HG02870 (cell line): ENCODE measurements at regions not wholly inside any gene's neighbourhood (a gene's known extent, or its start where the extent isn't known, plus 50 kb on each side); places are given as distances from the start of the nearest gene placed in this dataset.

ENCODE experiments used
- ATAC-seq: cut with Tn5 transposase; IDR thresholded peaks from one replicate; pipeline ENCODE4 v1.9.1; 2021; ENCODE audit warnings: mild to moderate bottlenecking, moderate library complexity; ENCODE audit not compliant: unreplicated experiment

DNA sequence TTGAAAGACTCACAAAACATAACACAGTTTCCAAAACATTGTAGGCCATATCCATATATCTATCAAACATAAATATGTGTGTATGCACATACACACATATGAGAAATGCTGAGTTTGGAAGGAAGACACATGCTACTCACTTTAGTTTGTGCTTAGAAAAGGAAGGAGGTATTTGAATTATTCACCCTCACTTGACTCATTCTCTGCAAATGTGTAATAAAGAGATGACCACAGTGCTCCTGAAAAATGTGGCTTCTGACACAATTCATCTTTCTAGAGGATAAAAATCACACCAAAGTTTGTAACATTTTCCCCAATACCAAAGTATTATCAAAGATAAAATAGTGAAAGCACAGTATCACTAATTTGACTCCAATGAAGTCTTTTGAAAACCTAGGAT, 950.1 kb downstream of the FAT4 start:
- ATAC-seq, result no peak

DNA sequence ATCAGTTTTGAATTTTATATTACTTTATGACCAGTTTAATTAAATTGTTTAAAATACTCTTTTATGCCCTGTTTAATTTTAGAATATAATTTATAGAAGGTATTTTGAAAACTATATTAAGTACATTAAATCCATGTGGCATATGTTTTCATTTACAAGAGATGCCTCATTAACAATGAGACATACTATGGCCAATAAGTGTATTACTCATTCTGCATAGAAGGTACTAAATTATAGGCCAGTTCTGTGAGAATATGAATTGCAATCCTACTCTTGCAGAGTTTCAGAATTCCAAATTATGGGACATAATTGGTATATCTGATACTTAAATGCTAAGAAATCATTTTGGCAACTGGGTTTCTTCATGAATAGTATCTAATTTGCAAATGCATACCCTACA, 951.1 kb downstream of the FAT4 start:
- no peak for ATAC-seq

DNA sequence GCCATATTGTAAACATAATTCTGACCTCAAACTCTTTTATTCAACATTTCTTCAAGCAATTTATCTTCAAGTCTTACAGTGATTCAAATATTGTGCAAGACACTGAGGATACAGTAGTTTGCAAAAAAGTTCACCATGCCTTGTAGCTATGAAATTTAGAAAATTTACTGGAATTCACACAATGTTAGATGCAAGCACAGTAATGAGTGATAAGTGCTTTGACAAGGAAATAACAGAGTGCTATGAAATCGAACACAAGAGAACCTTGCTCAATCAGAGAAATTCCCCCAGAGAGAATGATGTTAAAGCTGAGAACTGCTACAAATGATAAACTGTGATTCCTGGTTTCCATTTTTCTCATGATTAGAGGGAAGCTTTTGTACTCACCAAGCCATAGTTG, 952.9 kb downstream of the FAT4 start:
- no peak for ATAC-seq

DNA sequence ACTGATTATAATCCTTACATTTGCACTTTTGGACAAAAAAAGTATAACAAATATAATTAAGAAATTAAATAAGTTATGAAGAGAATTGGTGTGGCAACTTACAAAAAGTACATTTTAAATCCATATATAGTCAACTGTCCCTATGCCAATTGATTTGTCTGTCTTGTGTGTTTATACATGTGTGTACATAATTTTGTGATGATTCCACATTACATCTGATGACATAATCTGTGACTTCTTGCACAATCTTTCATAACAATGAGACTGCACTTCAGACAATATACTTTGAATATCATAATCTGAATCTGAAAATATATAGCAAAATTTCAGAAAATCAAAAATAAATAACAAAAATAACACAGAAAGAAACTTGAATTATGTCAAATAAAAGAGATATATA, 953.4 kb downstream of the FAT4 start:
- no peak for ATAC-seq

DNA sequence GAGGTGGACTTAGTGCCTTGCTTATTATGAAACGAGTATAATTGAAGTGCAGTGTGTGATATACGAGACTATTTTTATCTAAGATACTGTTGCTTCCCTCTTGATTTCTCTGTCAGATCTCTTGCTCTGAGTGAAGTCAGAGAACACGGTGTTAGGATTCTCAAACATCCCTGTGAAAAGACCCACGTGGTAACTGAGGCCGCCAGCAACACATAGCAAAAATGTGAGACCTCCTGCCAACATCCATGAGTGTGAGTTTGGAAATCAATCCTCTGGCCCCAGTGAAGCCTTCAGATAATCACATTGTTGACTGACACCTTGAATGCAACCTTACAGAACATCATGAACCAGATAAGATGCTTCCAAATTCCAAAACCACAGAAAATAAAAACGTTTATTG, 954.4 kb downstream of the FAT4 start:
- no peak for ATAC-seq

DNA sequence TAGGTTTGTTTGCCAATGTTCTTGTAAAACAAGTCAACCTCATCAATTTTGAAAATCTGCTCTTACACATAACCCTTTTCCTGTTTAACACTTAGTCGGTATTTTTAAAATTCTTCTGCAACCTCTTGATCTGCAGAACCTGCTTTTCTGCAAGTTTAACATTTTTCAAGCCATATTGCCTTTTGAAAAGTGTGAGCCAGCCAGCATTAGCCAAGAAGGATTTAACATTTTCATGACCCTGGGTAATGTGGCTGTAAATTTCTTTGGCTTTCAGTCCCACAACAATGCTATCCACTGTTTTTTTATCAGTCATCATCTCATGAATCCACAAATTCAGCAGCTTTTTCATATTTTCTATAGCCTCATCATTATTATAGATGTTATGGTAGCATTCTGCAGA, 956.5 kb downstream of the FAT4 start:
- ATAC-seq, result no peak

DNA sequence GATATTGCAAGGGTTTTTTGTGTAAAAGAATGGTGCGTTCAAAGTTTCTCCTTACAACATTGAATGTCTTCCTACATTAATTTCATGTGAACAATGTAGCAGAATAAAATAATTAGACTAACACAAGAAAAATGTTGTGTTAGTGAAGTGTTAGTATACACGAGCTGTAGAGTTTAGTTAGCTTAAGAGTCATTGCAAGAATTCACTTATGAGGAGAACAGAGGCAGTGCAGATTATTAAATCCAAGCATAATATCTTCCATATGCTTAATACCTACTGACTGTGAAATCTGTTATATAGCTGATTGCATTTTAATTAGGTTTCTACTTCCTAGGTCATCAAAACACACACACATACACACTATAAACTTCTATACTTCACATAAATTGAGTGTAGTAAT, 959.0 kb downstream of the FAT4 start:
- no peak for ATAC-seq

DNA sequence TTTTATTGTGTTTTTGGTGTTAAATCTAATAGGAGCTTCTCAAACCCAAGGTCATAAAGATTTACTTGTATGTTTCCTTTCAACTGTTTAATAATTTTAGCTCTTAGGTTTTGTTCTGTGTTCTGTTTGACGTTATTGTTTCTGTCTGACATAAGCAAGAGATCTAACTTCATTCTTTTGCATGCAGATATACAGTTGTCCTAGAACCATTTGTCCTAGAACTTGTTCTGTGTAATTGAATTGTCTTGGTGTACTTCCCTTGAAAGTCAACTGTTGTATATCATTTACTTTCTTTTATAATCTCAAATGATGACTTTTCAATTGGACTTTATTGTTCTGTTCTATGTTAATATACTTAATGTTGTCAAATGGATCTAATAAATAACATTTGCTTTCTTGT, 977.1 kb downstream of the FAT4 start:
- no peak for ATAC-seq

DNA sequence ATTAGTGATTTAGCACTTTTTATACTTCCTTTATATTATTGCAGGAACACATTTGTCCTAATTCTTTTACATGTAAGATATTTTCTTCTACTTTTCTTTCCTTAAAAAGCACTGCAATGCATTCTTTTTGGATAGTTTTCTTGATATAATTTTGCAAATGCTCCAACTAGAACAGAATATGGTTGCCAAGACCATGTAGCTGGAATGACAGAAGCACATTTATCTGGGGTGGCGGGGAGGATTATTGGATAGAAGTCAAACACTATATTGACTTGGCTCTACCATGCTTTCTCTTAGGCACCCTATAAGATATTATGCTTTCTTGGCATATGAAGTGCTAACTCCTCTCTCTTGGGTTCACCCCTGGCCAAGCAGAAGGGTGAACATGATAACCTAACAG, 983.5 kb downstream of the FAT4 start:
- ATAC-seq, result no peak

DNA sequence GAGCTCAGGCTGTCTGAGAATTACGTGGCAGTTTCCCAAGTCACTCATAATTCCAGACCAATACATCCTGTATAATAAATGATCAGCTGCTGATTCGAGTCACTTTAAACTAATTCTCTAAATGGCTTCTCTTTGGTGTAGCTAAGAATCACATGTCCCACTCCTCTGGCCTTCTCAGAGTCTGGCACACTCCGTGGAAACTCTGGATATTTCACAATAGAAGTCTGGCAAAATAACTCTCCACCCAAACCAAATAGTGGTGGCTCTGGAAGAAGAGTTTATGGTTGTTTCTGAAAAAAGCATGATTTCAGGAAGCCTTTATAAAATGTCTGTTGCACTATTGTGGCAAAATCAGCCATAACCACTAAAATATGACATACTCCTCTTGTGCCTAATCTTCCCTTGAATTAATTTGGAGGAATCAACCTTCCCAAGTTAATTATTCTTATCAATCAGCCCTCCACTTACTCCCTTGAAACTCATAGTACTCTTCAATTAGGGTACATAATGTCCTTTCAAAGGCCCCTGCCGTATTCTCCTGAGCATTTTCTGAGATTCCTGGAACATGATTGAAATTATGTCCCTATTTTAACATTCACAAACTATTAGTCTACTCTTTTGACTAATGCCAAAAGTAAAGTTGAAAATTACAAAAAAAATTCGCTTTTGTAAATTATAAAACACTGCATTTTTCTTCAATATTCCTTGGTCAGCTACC, 991.6 kb downstream of the FAT4 start:
- ATAC-seq, result no peak

DNA sequence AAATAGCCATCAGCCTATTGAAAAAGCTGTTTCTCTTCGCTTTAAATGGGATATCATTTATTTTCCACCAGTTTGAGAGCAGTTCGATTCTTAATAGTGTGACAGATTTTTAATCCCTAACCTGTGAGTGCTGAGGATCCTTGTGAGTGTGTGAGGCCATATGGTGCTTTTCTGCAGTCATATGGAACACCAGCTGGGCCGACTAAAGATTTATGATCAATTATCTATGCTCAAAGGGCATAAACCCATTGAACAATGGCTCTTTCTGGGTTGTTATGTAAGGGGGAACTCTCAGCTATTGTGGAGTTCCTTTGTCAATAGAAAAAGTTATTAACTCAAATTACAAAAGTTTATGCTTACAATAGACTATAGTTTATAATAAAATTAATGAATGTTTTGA, 1003.6 kb downstream of the FAT4 start:
- ATAC-seq, result no peak

DNA sequence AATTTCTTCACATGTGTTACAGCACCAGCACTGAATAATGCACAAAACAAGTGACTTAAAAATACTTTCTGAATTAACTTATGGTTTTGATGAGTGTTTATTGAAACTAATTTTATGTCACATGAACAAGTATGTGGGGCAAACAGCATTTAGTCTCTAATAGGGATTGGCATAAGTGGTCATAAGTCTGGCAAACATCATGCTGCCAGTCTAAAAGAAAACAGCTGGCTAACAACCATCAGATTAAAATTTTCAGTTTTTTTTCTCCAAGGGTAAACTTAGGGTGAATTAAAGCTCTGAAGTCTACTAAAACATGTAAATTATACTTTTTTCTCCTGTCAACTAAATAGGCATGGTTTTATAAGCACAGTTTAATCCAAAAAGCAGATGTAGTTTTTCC, 1014.2 kb downstream of the FAT4 start:
- no peak for ATAC-seq

DNA sequence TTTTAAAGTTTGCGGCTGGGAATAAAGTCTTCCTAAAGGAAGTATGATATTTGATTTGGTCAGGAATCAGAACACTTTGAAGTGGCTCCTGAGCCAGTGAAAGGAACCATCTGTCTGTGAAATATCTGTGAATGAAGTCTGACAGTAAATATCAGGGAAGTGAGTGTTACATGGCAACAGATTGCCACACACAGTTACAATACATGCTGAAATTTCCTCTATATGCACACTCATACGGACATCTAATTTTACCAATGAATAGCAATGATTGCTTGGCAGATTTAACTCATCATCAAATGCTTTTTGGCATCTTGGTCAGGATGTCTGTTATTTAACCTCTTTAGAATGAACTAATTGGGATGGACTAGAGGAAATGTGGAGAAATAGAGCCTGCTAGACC, 1023.8 kb downstream of the FAT4 start:
- ATAC-seq, result no peak

DNA sequence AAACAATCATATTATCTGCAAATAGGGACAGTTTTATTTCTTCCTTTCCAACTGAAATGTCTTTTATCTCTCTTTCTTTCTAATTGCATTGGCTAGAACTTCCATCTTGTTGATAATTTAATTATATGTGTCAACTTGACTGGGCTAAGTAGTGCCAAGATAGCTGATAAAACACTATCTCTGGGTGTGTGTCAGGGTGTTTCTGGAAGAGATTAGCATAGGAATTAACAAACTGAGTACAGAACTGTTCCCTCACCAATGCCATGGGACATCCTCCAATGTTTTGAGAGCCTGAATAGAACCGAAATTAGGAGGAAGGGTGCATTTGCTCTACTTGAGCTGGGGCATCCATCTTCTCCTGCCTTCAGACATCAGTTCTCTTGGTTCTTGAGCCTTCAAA, 1027.2 kb downstream of the FAT4 start:
- ATAC-seq, result no peak

DNA sequence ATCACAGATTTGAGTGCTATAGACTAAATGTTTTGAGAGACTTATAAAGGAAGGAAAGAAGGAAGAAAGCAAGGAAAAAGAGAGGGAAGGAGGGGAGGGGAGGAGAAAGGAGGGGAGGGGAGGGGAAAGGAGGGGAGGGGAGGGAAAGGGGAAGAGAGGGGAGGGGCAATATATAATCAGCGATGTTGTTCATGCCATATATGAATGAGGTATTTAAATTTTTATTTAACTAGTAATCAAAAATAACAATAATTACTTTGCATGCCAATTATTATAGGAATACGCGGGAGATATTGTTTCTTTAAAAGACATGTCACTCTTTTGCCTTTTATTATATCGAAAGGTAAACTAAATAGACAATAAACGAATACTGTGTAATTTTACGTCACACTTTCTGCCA, 1029.7 kb downstream of the FAT4 start:
- no peak for ATAC-seq

DNA sequence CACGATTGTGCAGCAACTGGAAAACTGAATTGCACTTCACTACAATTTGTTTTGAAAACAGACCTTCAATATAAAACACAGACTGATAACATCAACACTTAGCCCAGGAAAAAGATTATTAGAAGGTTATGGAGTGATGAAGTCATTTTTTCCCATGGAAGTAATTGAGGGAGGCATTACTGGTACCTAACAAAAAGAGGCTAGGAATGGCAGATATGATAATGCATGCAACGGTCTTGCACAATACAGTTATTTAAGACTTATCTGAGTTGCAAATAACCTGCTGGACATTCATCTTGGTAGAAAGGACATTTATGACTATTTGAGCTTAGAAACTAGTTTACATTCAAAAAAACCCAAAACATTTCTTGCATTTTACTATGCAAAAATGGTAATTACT, 1031.9 kb downstream of the FAT4 start:
- no peak for ATAC-seq

DNA sequence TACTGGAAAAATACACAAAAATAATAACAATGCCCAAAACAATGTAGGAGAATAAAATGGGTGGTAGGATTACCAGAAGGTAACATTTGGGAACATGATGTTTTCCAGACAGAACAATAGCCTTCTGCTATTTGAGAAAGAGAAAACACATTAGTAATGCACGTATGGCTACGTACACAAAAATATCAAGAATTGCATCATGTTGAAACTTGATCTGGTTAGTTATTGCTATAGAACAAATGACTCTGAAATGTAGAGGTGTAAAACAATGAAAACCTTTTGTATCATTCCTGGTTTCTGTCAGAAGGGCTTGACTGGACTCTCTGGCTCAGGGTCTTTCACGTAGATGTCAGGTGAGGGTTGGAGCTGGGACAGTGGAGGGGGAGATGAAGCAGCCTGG, 1040.0 kb downstream of the FAT4 start:
- ATAC-seq, result no peak

DNA sequence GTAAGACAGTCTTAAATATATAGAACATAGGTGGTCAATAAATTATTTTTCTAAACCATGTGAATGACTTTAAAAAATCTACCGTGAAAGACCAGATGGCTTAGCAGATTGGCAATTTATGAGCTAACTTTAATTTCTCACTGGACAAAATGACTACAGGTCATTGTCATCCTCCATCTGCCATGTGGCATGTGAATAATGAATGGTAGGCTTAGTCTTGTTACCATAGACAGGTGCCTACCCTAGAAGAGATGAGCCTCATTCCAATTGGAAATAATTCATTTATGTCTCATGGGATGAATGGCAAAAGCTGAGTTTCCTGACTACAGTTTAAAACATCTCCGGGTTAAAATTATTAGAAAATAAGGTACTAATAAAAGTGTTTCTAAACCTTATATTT, 1043.3 kb downstream of the FAT4 start:
- no peak for ATAC-seq

DNA sequence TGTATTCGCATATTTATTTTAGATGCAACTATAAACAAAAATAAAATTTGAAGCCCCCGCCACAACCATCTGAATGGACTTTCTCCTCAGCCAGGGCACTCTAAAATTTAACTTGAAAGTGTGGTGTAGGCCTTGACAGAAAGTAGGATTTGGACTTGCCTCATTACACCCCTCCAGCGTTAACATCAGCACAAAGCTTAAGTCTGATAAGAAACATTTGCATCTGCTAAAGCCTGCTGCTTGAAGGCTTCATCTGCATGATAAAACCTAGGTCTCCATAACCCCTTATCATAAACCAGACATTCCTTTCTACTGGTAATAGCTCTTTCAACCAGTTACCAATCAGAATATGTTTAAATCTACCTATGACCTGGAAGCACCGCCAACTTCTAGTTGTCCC, 1046.5 kb downstream of the FAT4 start:
- ATAC-seq, result no peak

DNA sequence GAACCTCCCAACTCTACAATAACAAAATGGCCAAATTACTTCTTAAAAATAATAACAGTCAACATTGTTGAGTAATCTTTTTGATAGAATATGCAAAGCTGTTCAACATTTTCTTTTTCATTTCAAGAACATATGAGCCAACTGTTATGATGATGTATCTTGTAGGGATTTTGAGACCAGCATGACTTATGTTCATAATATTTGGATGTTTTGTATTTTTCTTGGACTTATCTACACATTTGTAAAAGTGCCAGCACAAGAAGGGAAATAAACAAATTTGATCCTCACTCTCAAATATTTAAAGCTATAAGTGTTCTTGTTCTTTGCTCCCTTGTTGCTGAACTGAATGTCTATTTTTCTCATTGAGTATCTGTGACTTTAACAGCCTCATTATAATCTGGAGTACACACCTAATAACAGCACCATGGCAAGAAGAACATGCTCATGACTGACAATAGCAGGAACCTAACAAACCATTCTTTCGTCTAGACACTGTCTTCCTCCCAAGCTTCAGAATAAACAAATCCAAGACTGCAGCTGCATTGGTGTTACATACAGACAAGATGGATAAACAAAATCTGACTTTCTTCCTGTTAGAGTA, 1049.7 kb downstream of the FAT4 start:
- ATAC-seq, result no peak

DNA sequence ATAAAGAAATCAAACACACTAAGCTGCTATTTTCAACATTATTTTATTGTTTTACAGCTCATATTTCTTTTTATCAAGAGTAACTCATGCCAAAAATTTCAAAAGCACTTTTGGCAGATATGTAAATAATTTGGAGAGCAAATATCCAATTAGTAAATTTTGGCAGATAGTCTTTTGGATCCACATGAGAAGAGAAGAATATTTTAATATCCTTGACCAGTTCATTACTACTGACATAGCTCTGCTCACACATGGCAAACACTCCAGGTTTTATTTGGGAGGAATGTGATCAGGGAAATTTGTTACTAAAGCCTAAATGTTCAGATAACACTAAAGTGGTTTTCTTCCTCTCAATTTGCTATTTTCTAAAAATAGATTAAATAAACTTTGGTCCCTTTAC, 1054.3 kb downstream of the FAT4 start:
- ATAC-seq, result no peak

DNA sequence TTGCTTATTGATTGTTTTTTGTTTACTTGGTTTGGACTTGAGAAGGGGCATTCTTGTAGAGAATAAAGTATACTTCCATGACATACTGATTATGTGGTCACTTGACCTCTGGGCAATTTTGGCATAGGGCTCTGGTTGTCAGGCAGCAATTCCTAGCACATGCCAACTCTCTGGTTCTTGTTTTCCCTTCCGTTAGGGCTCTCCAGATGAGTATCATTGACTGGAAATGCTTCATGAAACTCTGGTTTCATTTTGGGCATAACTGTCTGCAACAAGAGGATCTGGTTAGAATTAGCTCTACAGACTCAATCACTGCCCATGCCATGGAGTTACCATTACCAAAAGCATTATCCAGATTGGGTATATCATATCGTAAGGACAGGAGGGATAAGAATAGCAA, 1057.9 kb downstream of the FAT4 start:
- ATAC-seq, result no peak

DNA sequence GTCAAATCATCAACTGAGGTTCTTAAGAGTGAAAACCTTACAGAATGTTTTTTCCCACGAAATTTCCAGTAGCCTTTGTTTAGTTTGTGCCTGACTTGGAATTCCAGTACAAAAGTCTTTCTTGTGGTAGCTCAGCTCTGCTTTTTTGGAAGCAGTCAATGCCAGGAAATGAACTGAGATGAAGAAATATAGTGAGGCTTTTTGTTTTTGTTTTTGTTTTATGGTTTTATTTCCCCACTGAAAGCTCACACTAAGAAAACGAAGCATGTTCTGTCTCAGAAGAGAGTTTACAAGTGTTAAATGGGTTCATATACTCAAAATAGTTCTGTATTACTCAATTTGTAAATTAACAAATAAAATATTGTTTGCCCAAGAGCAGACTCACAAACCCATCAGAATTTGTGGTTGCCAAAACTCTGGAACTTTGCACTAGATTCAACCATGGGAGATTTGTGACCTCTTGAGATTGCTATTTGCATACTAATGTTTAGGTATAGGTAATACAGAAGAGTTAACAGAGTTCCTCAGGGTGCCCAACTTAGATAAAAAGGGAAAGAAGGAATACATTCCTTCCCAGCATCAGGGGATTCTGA, 1060.8 kb downstream of the FAT4 start:
- ATAC-seq, result no peak
